ENCODE measurements at regions not wholly inside any gene's neighbourhood (a gene's known extent, or its start where the extent isn't known, plus 50 kb on each side); places are given as distances from the start of the nearest gene placed in this dataset.

- no peak for TF ChIP-seq CTCF (conservative IDR thresholded peaks at IDR 0.05)
- TF ChIP-seq ZFX (IDR thresholded peaks at IDR 0.05): no peak
These were observed 1686.8 kb downstream of the TP53TG3F start for GRCh38 chr16:35146031-35146710.

Measured in C4-2B (cell line).